ENCODE measurements at regions not wholly inside any gene's neighbourhood (a gene's known extent, or its start where the extent isn't known, plus 50 kb on each side); places are given as distances from the start of the nearest gene placed in this dataset.

DNA sequence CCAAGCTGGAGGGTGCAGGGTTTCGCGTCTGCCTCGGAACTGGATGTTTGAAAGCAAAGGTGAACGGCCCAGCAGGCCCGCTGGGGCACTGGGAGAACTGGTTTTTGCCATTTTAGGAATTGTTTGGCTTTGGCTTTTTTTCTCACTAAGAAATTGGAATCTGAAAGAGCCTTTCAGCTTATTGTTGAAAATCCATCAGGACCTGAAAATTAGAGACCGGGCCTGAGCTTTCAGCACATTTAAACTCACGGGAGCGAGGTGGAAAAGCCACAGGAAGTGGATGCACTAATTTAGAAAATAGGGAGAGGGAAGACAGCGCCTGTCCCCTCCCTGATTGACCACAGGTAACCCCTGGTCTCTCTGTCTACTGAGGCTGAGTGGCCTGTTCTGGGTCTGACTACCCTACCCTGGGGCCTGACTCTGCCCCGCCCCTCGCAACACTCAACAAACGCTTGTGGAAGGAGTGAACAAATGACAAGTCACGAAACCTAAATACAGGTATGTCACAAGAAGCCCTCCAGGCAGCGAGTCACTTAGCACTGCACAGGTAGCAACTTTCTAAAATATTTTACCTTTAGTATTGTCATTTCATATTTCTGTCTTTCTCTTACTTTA lies 100.3 kb upstream of the MBOAT2 start:
- no peak for DNase-seq

GRCh38 chr2:9102861-9103662 lies 99.6 kb upstream of the MBOAT2 start:
- no peak for DNase-seq

- no peak for DNase-seq
These were observed 98.4 kb upstream of the MBOAT2 start for GRCh38 chr2:9101763-9102425.

DNA sequence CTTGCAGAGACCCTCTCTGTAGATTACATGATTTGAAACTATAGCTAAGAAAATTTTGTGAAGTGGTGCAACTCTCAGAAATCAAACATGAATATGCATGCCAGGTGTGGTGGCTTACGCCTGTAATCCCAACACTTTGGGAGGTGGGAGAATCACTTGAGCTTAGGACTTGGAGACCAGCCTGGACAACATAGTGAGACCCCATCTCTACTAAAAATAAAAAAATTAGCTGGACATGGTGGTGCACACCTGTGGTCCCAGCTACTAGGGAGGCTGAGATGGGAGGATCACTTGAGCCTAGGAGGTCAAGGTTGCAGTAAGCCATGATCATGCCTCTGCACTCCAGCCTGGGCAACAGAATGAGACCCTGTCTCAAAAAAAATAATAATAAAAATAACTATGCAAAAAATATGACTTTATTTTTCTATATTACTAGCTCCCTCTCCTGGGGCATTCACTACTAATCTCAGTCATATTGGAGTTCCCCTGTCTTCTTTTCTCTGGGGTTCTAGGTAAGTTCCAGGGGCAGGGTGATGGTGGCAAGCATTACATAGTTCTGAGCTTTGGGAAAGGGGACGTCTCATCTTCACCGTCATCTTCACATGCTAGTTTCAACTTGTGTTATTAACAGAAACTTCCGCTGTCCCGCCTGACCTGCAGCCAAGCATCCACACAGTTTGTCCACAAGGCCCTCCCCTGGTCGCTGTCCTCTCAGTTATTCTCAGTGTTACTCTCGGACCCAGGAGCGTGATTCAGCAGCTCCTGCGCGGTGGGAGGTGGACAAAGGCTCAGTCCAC lies 96.8 kb upstream of the MBOAT2 start:
- DNase-seq, result no peak

DNA sequence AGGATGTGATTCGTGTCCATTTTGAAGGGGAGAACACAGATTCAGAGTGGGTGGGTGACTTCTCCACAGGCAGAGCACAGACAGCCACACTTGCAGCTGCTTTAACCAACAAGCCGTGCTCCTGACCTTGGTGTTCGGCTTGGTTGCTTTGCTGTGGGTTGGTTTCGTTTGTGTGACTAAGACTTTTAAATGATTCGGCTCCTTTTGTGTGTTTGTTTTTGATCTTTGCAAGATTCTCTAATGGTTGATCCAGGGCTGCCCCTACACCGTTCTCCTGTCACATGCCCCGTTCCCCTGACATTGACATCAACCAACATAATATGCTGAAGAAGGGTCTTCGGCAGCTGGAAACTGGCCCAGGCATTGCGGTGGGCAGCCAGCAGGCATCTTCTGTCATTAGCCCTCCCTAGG lies 95.9 kb upstream of the MBOAT2 start:
- DNase-seq, result no peak

- no peak for DNase-seq
These were observed 94.4 kb upstream of the MBOAT2 start for GRCh38 chr2:9097892-9098291.

DNA sequence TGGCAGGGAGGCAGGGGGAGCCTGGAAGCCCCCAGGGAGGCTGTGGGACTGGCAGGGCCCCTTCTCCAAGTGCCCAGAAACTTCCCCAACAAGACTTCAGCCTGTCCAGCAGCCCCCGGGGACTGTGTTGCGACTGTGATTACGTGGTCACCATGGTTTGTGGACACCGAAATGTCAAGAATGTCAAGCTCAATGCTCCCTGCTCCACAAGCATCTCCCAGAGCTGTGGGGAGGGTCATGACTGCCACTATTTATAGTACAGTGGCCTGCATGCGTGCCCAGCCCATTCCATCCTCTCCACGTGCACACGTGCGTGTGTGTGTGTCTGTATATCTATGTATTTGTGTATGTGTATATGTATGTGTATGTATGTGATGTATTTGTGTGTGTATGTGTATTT lies 93.8 kb upstream of the MBOAT2 start:
- DNase-seq, result no peak

GRCh38 chr2:9096761-9097160 lies 93.3 kb upstream of the MBOAT2 start:
- no peak for DNase-seq

DNA sequence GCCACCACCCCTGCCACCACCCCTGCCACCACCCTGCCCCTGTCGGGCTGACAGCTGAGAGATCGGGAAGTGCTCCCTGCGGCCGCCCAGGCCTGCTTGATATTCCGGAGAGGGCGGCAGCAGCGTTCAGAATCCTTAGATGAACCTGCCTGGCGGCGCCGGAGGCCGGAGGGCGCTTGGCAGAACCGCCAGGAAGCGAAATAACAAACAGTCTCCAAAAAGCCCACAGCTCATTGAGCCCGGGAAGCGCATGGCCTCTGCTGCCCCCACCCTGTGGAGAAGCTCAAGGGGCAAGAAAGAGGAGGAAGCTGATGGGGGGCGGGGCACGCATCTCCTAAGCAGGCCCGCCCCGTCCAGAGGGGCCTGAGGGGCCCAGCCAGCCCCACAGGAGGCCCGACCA lies 92.2 kb upstream of the MBOAT2 start:
- DNase-seq, result peak; percentile 52

GRCh38 chr2:9095226-9095625 lies 91.7 kb upstream of the MBOAT2 start:
- DNase-seq, result no peak

DNA sequence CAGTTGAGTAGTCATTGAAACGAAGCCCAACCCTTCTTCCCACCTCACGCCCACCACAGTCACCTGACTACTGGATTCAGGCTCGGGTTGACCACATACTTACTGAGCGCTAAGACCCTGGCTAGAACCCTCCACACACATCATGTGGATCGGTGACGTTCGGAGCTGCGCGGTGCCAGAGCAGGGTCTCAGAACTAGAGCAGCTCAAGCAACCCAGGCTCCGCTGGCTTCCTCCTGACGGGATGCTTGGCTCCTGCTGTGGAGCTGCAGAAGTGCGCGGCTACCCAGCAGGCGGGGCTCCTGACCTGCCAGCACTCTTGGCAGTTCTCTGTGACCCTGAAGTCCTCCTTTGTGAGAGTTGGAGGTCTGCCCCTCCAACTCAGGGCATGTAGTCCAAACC lies 90.6 kb upstream of the MBOAT2 start:
- DNase-seq, result no peak

DNA sequence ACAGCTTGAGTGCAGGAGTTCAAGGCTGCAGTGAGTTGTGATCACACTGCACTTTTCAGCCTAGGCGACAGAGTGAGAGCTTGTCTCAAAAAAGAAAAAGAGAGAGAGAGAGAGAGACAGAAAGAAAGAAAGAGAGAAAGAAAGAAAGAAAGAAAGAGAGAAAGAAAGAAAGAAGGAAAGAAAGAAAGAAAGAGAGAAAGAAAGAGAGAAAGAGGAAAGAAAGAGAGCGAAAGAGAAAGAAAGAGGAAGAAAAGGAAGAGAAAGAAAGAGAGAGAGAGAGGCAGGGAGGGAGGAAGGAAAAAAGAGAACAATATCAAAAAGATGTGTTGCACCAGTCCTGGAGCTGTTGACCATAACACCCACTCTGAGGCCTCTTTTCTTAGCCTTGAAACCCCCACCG lies 89.8 kb upstream of the MBOAT2 start:
- no peak for DNase-seq

DNA sequence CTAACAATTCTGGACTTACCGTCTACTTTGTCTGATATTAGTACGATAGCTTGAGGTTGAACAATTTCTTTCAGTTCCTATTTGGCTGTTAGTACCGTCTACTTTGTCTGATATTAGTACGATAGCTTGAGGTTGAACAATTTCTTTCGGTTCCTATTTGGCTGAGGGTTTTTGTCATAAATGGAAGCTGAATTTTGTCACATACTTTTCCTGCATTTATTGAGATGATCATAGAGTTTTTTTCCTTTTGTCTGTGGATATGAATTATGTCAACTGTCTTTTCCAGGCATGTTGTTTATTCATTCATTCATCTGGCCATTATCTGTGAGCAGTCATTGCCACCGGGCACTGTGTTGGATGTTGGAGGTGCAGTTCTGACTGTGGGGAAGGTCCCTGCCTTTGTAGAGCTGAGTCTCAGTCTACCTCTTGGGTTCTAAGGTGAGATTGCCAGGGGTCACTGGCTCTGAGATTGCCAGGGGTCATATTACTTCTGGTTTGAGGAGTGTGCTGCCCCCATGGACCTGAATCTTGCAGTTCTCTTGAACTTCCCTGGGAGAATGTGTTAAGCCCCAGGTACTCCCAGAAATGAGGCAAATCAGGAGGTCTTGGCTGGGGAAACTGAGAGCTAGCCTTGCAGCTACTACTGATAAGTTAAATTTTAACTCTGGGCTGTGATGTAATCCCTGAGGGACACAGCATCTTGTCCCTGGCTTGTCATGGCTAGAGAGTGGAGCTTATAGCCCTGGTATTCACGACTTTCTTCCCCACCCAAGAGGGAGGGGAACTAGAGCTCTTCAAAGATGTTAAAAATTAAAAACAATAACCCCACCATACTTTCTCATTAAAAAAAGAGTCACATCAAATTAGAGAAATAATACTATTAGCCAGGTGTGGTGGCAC lies 89.1 kb upstream of the MBOAT2 start:
- no peak for DNase-seq

- DNase-seq, result no peak
These were observed 88.3 kb upstream of the MBOAT2 start for GRCh38 chr2:9091811-9092210.

DNA sequence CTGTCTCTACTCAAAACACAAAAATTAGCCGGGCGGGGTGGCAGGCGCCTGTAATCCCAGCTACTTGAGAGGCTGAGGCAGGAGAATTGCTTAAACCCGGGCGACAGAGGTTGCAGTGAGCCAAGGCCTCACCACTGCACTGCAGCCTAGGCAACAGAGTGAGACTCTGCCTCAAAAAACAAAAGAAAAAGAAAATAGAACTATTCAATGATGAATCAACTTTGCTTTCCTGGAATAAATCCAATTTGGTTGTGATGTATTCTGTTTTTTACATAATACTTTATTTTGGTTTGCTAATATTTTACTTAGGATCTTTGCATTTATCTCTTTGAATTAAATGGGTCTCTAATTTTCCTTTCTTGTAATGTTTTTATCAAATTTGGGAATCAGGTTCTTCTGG lies 86.3 kb upstream of the MBOAT2 start:
- DNase-seq, result no peak

DNA sequence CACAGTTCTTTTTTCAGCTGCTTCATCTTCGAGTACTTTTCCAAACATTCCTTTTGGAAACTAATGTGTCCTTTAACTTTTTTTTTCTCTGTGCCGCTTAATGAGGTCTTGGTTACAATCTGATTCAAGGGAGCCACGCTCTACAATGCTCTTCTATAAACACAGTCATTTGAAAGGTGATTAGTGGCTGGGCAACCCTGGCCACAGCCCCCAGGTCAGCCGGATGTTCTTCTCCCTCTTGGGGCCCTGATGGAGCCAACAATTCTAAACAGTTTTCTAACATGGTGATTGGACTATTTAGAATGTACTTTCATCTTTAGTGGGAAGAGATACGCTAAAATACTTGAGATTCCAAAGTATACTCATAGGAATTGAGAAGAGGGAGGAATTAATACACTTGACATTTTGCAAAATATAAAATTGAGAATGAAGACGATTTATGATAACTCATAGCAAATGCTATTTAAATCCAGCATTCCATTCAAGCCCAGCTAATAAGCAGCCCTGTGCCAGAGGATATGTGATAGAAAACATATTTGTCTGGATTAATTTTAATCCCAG lies 83.7 kb upstream of the MBOAT2 start:
- no peak for DNase-seq

- no peak for DNase-seq
These were observed 83.0 kb upstream of the MBOAT2 start for GRCh38 chr2:9086465-9086864.

GRCh38 chr2:9085353-9085752 lies 81.9 kb upstream of the MBOAT2 start:
- DNase-seq, result no peak

DNA sequence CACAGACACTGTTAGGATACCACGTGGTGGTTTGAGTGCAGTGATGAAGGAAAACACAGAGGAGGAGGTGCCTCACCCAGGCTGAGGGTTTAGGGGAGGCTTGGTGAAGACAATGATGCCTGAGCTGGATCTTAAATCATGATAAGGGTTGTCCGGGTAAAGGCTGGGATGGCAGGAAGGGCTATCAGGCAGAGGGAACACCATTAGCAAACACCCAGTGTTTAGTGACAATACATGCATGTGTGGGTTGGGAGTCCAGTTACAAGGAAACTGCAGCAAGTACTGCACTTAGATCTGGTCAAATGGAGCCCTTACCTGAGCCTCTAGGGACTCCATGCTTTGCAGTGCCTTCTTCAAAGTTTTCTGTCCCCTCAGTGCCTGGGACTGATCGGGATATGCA lies 79.8 kb upstream of the MBOAT2 start:
- no peak for DNase-seq

- no peak for DNase-seq
These were observed 78.7 kb upstream of the MBOAT2 start for GRCh38 chr2:9082158-9082557.

GRCh38 chr2:9081750-9082149 lies 78.3 kb upstream of the MBOAT2 start:
- DNase-seq, result no peak

DNA sequence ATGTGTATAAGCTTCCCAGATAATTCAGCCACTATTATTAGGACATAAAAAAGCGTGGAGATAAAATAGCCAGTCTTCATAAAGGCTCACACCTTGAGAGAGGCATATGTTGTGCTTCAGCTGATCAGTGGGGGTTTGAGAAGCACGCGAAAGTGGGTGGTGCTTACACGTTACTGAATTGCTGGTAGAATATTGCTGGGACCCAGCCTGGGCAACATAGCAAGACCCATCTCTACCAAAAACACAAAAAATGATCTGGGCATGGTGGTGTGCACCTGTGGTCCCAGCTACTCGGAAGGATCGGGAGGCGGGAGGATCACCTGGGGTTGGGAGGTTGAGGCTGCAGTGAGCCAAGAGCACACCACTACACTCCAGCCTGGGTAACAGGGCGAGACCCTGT lies 74.9 kb upstream of the MBOAT2 start:
- DNase-seq, result no peak
